H1 (cell line): ENCODE measurements at regions not wholly inside any gene's neighbourhood (a gene's known extent, or its start where the extent isn't known, plus 50 kb on each side); places are given as distances from the start of the nearest gene placed in this dataset.

Source experiments
- CHD2 ChIP-seq: IDR thresholded peaks from 2 replicates; pipeline ENCODE4 v1.6.1; 2012; ENCODE audit warnings: low read length, improper control_type of control experiment
- CHD7 ChIP-seq: fragments of 300-600 bp; sonication (generic); IDR thresholded peaks from 2 replicates; pipeline ENCODE4 v1.7.1; 2012; ENCODE audit warnings: low read length, moderate library complexity, mild to moderate bottlenecking, inconsistent platforms; ENCODE audit not compliant: insufficient replicate concordance
- CREB1 ChIP-seq: IDR thresholded peaks from 2 replicates; pipeline ENCODE4 v1.6.1; 2012; ENCODE audit warnings: inconsistent platforms
- CTCF ChIP-seq, 3 experiments: IDR thresholded peaks; 1 replicate in 2 of 3; 2 replicates in 1 of 3; pipeline versions ENCODE4 v1.5.1 to v1.6.1; 2011; ENCODE audit warnings: low read length in 3 of 3, mild to moderate bottlenecking in 3 of 3, inconsistent platforms in 2 of 3, low read depth in 1 of 3, moderate library complexity in 1 of 3; ENCODE audit not compliant: insufficient read depth in 1 of 3; ENCODE audit errors: control extremely low read depth in 1 of 3
- JUND ChIP-seq: IDR thresholded peaks from 2 replicates; pipeline ENCODE4 v1.6.1; 2011; ENCODE audit warnings: mild to moderate bottlenecking, improper control_type of control experiment, low read length
- RAD21 ChIP-seq, 2 experiments: IDR thresholded peaks in 1 of 2; conservative IDR thresholded peaks in 1 of 2; 2 replicates each; pipeline ENCODE4 v1.6.1; 2011; ENCODE audit warnings: low read depth in 2 of 2, low read length in 2 of 2, improper control_type of control experiment in 1 of 2, inconsistent platforms in 1 of 2, mild to moderate bottlenecking in 1 of 2, moderate library complexity in 1 of 2
- SAP30 ChIP-seq: fragments of 300-600 bp; sonication (generic); IDR thresholded peaks from 2 replicates; pipeline ENCODE4 v1.7.1; 2012; ENCODE audit warnings: low read length, moderate library complexity, mild to moderate bottlenecking, inconsistent platforms; ENCODE audit not compliant: insufficient read depth, insufficient replicate concordance
- ZNF274 ChIP-seq: IDR thresholded peaks from 2 replicates; pipeline ENCODE4 v1.7.0; 2012; ENCODE audit warnings: low read length, borderline replicate concordance; ENCODE audit errors: extremely low read depth
- TF ChIP-seq, protein P1 (sequence below): IDR thresholded peaks from 2 replicates; pipeline ENCODE4 v1.6.1; 2012; ENCODE audit warnings: inconsistent platforms

DNA sequence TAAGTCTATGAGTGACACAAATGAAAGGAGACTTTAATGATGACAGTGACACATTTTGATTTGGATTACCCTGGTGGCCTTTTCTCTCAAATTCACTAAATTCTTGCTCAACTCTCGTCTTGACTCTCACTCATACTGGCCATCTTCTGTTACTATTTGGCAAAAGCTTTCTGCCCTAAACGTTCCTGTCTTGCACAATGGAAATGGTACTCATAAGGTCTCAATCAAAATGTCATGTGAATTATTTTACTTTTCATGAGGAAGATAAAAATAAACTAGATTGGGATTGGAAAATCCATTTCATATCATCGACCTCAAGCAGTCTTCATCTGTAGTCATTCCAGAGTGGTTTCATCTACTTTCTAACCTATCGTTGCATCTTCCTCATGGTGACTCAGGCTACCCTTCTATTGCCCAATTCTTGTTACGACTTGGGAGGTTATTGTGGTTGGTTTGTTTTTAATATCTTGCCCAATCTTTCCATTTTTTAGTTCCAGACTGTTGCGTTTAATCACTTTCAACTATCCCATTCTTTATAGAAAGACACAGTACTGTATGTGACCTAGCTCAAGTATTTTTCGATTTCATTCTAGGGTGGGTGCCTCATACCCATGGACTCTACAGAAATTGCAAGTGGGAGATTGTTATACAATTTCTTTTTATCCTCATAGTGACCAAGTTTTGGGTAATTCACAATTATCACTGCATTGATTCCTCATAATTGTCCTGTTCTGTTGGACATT, 317.2 kb upstream of the KCNJ16 start:
- TF ChIP-seq CTCF (IDR thresholded peaks at IDR 0.05; ENCODE audit: control extremely low read depth in 1 of 3, insufficient read depth in 1 of 3, low read depth in 1 of 3, low read length in 3 of 3) (no peak), CREB1 (no peak), SAP30 (no peak), RAD21 (IDR thresholded peaks at IDR 0.05 in 1 of 2, conservative IDR thresholded peaks at IDR 0.05 in 1 of 2; ENCODE audit: low read depth in 2 of 2, low read length in 2 of 2) (no peak), CHD7 (no peak), JUND (no peak), ZNF274 (no peak), CHD2 (no peak)
- TF ChIP-seq, protein P1, sequence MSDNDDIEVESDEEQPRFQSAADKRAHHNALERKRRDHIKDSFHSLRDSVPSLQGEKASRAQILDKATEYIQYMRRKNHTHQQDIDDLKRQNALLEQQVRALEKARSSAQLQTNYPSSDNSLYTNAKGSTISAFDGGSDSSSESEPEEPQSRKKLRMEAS = no peak
